NCI-H446 treated with DMSO at 0.1 percent for 48 hours (cell line): ENCODE measurements at regions not wholly inside any gene's neighbourhood (a gene's known extent, or its start where the extent isn't known, plus 50 kb on each side); places are given as distances from the start of the nearest gene placed in this dataset.
"Not testable (repeated sequence)": the region's sequence is repeated elsewhere in the genome, so short reads cannot be mapped to it uniquely, and the experiment has no call there.

ENCODE experiments used
- DNase-seq: peaks from one replicate; lab custom pipeline; 2025; lab: John Stamatoyannopoulos, UW

GRCh38 chr10:42690449-42691360, 52.3 kb upstream of the ZNF33B start:
- no peak for DNase-seq

GRCh38 chr10:42691361-42692120, 53.2 kb upstream of the ZNF33B start:
- DNase-seq = peak; percentile 91

GRCh38 chr10:42697926-42698325, 59.6 kb upstream of the ZNF33B start:
- no peak for DNase-seq

- no peak for DNase-seq
These were observed 68.9 kb upstream of the ZNF33B start for GRCh38 chr10:42707234-42707633.

- not testable (repeated sequence) for DNase-seq
These were observed 63.3 kb upstream of the BMS1 start for GRCh38 chr10:42719339-42719738.

- no peak for DNase-seq
These were observed 60.0 kb upstream of the BMS1 start for GRCh38 chr10:42722575-42722974.

- not testable (repeated sequence) for DNase-seq
These were observed 59.0 kb upstream of the BMS1 start for GRCh38 chr10:42723549-42723948.

- DNase-seq = not testable (repeated sequence)
These were observed 57.9 kb upstream of the BMS1 start for GRCh38 chr10:42724660-42725059.

GRCh38 chr10:42732266-42732665, 50.3 kb upstream of the BMS1 start:
- no peak for DNase-seq
